ENCODE measurements at regions not wholly inside any gene's neighbourhood (a gene's known extent, or its start where the extent isn't known, plus 50 kb on each side); places are given as distances from the start of the nearest gene placed in this dataset.

DNA sequence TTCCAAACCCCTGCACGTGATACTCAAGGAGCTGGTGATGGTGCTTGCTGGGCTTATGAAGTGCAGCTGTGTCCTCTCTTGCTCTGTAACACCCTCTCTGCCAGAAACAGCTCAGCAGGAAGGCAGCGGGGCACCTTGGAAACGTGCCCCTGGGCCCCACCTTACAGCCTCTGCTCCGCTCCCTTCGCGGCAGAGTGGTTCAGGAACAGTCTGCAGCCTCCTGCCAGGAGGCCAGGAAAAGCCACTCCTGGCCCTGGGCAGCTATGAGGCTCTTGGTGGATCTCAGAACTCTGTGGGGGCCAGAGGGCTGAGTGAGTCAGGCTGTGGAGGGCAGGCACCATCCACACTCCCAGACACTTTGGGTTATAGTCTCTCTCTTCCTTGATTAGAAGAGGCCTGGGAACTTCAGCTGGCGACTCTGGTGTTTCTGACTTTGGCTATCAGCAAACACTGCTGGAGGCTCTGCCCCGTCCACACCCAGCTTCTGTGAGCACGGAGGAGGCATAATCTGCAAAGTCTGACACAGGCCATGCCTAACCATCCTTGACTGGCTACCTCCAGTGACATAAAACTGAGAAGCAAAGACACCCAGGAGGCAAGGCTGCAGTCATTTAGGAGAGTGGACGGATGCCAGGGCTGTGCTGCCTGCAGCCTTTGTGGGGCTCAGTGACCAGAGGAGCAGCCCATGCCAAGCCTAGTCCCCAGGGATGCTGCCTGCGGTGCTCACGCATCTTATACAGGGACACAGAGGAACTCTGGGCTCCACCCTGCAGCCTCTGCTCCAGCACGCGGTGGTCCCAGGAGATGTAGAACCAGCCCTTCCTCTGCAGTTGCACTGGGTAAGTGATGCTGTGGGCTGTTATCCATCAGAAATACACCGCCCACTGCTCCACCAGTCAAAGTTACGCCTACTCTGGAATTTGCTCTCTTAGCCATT is 65.3 kb downstream of the METRNL start:
- DNase-seq (ENCODE audit: missing footprints) = no peak
- peak; percentile 67 for ATAC-seq
- intact Hi-C loops (cut with DNase I) = no loop called here

GRCh38 chr17:83145358-83145738 is 65.9 kb downstream of the METRNL start:
- intact Hi-C loops (cut with DNase I) = no loop called here
- no peak for DNase-seq (ENCODE audit: missing footprints)
- no peak for ATAC-seq

DNA sequence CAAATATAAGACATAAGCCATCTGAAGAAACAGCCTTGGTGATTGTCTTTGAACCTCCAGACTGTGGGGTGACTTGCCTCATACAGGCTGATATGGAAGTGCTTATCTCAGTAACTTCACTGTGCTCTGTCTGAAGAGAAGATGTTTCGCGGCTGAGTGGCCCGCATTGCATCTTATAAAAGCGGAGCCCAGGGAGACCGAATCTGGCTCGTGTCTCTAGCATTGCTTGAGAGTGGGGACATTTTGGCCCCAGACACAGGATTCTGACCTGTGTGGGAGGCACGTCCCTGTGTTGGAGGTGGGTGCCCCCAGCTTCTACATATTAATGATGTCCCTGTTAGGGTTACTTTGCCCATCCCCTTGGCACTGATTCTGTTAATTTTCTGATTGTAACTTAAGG is 66.4 kb downstream of the METRNL start:
- DNase-seq (ENCODE audit: missing footprints) (no peak), ATAC-seq (no peak)
- intact Hi-C loops (cut with DNase I) = no loop called here

- intact Hi-C loops (cut with DNase I) = no loop called here
- no peak for DNase-seq (ENCODE audit: missing footprints)
- ATAC-seq = no peak
Measured at GRCh38 chr17:83146347-83146746, 66.9 kb downstream of the METRNL start.

DNA sequence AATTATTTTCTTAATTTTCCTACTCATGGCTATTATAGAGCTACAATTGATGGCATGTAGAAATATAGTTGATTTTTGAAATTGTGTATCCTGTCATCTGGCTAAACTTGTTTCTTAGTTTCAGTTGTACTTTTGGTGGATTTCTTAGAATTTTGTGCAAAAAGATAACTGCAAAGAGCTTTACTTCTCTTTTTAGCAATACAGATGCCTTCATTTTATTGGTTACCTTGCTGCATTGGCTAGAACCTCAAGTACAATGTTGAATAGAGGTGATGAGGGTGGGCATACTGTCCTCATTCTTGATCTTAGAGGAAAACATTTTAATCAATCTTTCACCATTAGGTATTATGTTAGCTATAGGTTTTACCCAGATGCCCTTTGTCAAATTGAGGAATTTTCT is 67.9 kb downstream of the METRNL start:
- DNase-seq (ENCODE audit: missing footprints) (no peak), ATAC-seq (no peak)
- intact Hi-C loops (cut with DNase I) = no loop called here

GRCh38 chr17:83148317-83149028 is 69.1 kb downstream of the METRNL start:
- DNase-seq (ENCODE audit: missing footprints) (no peak), ATAC-seq (no peak)
- intact Hi-C loops (cut with DNase I) = no loop called here

GRCh38 chr17:83149029-83149725 is 69.8 kb downstream of the METRNL start:
- intact Hi-C loops (cut with DNase I) = no loop called here
- no peak for ATAC-seq
- DNase-seq (ENCODE audit: missing footprints) = no peak

DNA sequence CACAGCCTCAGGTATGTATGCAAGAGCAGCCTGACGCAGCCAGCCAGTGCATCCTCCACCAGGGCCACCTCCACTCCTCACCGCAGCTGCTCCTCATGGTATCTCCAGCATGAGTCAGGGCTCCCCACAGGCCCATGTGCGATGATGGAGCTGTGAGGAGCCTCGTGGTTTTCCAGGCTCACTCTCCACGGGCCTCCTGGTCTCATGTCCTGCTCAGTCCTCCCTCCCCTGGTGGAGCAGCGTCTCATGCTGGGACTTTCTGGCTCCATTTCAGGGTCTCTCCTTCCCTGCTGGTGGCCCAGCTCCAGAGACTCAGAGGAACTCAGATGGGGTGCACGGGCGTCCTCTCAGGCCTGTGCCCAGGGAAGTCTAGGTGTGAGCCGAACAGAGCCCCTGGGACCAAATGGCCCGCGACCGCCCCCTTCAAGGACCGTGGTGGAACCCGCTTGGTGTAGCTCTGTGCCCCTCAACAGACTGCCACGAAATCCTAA is 70.4 kb downstream of the METRNL start:
- DNase-seq (ENCODE audit: missing footprints) (no peak), ATAC-seq (no peak)
- intact Hi-C loops (cut with DNase I) = no loop called here

- intact Hi-C loops (cut with DNase I) = no loop called here
- no peak for DNase-seq (ENCODE audit: missing footprints)
- ATAC-seq = no peak
Measured at GRCh38 chr17:83150369-83151055, 71.1 kb downstream of the METRNL start.

DNA sequence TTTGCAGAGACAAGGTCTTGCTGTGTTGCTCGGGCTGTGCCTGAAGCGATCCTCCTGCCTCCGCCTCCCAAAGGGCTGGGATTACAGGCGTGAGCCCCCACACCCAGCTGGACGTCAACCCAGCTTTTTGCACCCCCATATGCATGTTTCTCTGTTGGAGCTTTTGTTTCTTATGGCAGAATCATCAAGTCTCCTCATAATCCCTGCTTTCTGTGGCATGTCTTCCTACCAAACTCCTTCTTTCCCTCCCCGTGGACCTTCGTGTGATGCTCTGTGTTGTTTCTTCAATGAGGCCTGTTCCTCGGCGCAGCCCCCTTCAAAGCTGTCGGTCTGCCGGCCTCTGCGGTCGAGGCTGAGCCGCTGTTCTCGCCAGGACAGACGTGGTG is 71.6 kb downstream of the METRNL start:
- intact Hi-C loops (cut with DNase I) = no loop called here
- ATAC-seq (no peak), DNase-seq (ENCODE audit: missing footprints) (no peak)

DNA sequence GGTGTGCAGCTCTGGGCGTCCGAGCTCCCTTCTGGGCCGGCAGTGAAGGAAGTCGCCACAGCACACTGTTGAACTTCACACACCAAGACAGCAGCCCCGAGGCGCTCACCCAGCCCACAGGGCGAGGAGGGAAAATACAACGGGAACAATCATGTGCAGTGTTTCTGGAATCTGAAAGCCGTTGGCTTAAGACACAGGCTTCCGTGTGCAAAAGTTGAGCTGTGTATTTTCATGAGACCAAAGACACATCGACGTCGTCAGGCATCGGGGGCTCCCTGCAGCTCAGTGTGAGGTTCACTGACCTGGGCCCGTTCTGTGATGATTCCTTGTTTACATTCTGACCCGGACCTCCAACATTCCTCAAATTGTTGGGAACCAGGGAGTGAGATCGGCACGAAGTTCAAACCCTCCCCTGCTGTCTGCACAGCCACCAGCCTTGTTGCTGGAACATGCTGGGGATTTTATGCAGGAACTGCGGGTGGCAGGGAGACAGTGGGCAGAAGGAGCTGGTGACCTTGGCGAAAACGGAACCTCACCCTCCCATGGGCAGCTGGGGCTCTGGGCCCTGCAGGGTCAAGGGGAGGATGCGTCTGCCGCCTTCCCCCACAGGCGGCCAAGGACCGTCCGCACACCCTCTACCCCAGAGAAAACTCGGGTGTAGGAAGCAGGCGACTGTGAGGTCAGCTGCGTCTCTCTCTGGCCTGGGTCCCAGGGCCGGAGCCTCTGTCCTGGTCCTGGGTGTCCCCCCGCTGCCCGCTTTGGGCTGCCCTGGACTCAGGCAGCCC is 72.2 kb downstream of the METRNL start:
- no peak for ATAC-seq
- DNase-seq (ENCODE audit: missing footprints) = no peak
- intact Hi-C loops (cut with DNase I) = no loop called here

GRCh38 chr17:83152227-83152744 is 72.9 kb downstream of the METRNL start:
- ATAC-seq (no peak), DNase-seq (ENCODE audit: missing footprints) (no peak)

DNA sequence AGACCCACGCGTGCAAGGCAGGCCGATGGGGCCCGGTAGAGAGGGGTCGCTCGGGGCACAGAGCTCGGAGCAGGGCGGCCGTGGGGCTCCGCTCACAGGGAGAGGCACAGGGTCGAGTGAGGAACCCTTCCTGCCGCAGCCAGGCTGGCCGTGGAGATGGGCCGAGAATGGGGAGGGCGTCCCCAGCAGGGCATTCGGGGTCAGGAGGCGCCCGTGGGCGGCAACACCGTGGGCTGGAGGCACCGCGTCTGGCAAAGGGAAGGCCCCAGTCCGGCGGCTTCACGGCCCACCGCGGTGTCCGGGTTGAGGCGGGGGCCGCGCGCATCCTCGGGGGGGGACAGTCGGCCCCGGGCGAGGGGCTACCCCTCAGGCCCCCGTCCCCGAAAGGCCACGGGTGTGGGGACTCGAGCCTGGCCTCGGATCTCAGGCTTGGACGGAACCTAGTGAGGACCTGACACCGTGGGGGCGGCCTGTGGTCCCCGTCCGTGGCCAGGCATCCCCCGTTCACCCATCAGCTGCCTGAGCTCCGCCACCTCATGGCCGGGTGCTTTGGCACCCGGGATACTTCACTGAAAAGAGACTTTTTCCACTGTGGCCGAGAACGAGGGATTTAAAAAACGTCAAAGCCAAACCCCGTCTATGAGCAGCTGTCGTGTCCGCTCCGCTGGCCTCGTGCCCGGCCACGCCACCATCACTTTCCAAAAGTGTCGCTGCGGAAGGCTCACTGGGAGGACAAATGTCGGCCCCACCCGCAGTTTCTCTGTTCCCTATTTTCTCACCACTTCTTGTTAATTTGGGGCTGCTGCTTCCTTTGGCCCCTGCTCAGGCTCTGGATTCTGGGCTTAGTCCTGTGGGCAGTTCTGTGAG is 73.6 kb downstream of the METRNL start:
- peak; percentile 18 for ATAC-seq
- peak; percentile 90 for DNase-seq (ENCODE audit: missing footprints)
- intact Hi-C loops (cut with DNase I) = no loop called here

More at GRCh38 chr17:83152227-83152744, 72.9 kb downstream of the METRNL start:
- intact Hi-C loops (cut with DNase I) = no loop called here

- ATAC-seq (no peak), DNase-seq (ENCODE audit: missing footprints) (no peak)
- intact Hi-C loops (cut with DNase I) = no loop called here
Measured at GRCh38 chr17:83153681-83154310, 74.4 kb downstream of the METRNL start.

DNA sequence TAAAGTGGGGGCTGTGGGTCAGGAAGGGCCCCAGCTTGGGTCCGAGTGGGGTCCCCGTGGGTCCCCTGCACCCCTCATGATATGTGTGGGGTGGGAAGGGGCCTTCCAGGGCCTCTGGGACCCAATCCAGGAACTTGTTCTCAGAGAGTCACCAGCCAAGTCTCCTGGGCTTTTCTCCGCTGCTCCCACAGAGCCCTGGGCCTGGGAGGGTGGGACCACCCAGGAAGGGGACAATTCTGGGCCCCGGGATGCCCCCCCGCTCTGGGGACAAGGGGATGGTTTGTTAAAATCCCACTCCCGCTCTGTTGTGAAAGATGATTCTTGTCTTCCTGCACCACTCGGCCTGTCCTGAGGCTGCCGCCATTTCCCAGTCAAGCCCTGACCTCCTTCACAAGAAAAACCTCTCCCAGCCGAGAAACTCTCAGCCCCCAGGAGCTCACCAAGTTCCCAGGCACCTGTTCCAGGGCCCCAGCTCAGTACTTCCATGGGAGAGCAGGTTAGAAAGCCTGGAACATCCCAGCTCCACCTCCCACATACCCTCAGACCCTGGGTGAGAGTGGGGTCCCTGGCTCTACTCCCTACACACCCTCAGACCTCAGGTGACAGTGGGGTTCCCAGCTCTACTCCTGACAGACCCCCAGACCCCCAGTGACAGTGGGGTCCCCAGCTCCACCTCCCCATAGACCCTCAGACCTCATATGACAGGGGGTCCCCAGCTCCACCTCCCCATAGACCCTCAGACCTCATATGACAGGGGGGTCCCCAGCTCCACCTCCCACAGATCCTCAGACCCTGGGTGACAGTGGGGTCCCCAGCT is 75.1 kb downstream of the METRNL start:
- no peak for ATAC-seq
- DNase-seq (ENCODE audit: missing footprints) = no peak
- intact Hi-C loops (cut with DNase I) = no loop called here
